Suppressor macrophage treated with lipopolysaccharide for 4 hours (primary cell): ENCODE measurements at regions not wholly inside any gene's neighbourhood (a gene's known extent, or its start where the extent isn't known, plus 50 kb on each side); places are given as distances from the start of the nearest gene placed in this dataset.

Source experiments
- DNase-seq: peaks from one replicate; pipeline ENCODE4 v3.0.0-alpha.2; 2020

GRCh38 chr12:11568762-11569478, 80.6 kb upstream of the ETV6 start:
- no peak for DNase-seq

GRCh38 chr12:11569716-11570115, 79.8 kb upstream of the ETV6 start:
- no peak for DNase-seq

- no peak for DNase-seq
These were observed 75.6 kb upstream of the ETV6 start for GRCh38 chr12:11573880-11574279.

GRCh38 chr12:11576104-11576503, 73.4 kb upstream of the ETV6 start:
- DNase-seq, result peak; percentile 62

GRCh38 chr12:11577658-11578260, 71.7 kb upstream of the ETV6 start:
- DNase-seq, result no peak

- DNase-seq, result no peak
These were observed 70.9 kb upstream of the ETV6 start for GRCh38 chr12:11578461-11578993.

GRCh38 chr12:11580125-11580751, 69.2 kb upstream of the ETV6 start:
- DNase-seq, result peak; percentile 93

GRCh38 chr12:11581179-11581755, 68.2 kb upstream of the ETV6 start:
- DNase-seq, result peak; percentile 94

- peak; percentile 91 for DNase-seq
These were observed 65.1 kb upstream of the ETV6 start for GRCh38 chr12:11584221-11584855.

GRCh38 chr12:11592484-11592883, 57.0 kb upstream of the ETV6 start:
- no peak for DNase-seq

- DNase-seq, result no peak
These were observed 56.5 kb upstream of the ETV6 start for GRCh38 chr12:11593013-11593412.

GRCh38 chr12:11595080-11595479, 54.4 kb upstream of the ETV6 start:
- DNase-seq, result peak; percentile 84

GRCh38 chr12:11596141-11596540, 53.3 kb upstream of the ETV6 start:
- DNase-seq, result peak; percentile 52

- no peak for DNase-seq
These were observed 50.6 kb upstream of the ETV6 start for GRCh38 chr12:11598900-11599299.
